NOMO-1 (cell line): ENCODE measurements at regions not wholly inside any gene's neighbourhood (a gene's known extent, or its start where the extent isn't known, plus 50 kb on each side); places are given as distances from the start of the nearest gene placed in this dataset.
"Not testable (repeated sequence)": the region's sequence is repeated elsewhere in the genome, so short reads cannot be mapped to it uniquely, and the experiment has no call there.

Experiments used
- DNase-seq, 2 experiments: peaks; one replicate each; lab custom pipeline; 2025; ENCODE audit not compliant: unreplicated experiment in 2 of 2; lab: John Stamatoyannopoulos, UW

GRCh38 chr6:140661691-140662090 lies 1287.2 kb upstream of the CITED2 start:
- DNase-seq, result no peak

GRCh38 chr6:140660295-140660694 lies 1285.8 kb upstream of the CITED2 start:
- DNase-seq, result no peak

GRCh38 chr6:140653972-140654371 lies 1279.5 kb upstream of the CITED2 start:
- no peak for DNase-seq

- DNase-seq, result no peak
Measured at GRCh38 chr6:140653506-140653905, 1279.1 kb upstream of the CITED2 start.

- not testable (repeated sequence) for DNase-seq
Measured at GRCh38 chr6:140649502-140649901, 1275.1 kb upstream of the CITED2 start.

GRCh38 chr6:140647322-140647721 lies 1272.9 kb upstream of the CITED2 start:
- not testable (repeated sequence) for DNase-seq

- peak in 1 of 2 experiments; percentile 1 for DNase-seq
Measured at GRCh38 chr6:140644017-140644416, 1269.6 kb upstream of the CITED2 start.

- DNase-seq, result peak in 1 of 2 experiments; percentile 20
Measured at GRCh38 chr6:140641412-140641811, 1267.0 kb upstream of the CITED2 start.

DNA sequence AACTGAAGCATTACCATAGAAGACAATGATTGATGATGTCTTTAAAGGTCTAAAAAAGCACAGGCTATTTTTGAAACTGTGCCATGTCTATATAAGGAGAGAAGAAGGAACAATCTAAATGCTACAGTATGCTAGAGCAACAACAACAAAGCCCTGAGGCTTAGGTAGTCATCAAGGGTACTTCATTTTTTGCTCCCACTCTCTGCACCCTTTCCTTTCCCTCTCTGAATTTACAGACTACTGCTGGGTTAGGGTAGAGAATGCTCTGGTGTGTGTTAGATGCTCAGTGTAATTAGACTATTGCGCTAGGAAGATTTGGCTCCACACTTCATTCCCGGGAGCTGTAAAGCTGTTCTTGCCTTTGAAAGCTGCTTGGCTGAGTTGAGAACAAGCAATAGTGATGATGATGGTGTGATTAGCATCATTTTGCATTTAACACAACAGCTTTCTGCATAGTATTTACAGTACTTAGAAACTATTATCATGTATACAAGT lies 1262.5 kb upstream of the CITED2 start:
- no peak for DNase-seq

DNA sequence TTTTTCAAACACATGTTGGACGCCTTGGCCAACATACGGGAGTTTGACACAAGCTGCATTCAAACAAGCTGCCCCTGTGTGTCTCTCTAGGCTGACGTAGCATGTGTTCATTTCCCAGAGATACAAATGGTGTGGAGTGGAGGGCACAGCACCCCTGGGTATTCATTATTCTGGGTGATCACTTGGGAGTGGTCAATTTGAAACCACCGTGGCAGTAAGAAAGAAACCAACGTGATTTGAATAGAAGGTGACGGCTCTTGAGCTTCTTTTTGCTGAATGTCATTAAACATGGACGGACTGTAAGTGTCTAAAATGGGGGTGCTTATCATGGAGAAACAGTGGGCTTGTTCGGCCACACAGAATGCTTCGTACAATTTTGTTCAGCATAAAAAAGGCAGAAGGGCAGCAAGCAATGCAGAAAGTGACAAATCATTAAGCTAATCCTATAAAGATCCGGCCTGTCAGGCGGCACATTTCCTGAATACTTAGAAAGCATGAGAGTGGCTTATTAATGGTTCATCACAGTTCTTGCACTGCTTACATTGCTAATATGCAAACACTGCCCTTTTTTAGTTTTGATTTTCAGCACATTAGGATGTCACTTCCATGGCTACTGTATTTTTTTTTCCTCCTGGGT lies 1261.9 kb upstream of the CITED2 start:
- DNase-seq, result no peak

- DNase-seq, result no peak
Measured at GRCh38 chr6:140627002-140627401, 1252.6 kb upstream of the CITED2 start.

DNA sequence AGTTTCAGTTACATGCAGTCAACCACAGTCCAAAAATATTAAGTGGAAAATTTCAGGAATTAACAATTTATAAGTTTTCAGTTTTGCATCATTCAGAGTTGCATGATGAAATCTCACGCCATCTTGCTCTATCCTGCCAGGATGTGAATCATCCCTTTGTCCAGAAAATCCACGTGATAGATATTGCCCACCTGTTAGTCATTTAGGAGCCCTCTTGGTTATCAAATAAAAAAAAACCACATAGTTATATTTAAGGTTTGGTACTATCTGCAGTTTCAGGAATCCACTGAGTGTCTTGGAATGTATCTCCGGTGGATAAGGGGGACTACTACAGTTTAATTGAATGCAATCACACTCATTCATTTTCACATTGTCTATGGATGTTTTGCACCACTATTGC lies 1249.0 kb upstream of the CITED2 start:
- DNase-seq, result no peak

DNA sequence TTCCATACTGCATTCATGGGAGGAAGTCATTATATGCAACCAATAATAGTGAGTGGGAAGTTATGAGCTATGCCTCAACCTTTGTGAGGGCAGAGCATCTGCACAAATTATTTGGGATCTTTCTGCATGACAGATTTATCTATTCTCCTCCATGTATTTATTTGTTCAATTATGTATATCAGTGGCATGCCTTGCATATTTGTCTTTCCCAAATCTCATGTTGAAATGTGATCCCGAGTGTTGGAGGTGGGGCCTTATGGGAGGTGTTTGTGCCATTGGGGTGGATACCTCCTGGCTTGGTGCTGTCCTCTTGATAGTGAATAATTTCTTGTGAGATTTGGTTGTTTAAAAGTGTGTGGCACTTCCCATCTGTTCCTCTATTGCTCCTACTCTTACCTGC lies 1246.0 kb upstream of the CITED2 start:
- DNase-seq, result no peak

DNA sequence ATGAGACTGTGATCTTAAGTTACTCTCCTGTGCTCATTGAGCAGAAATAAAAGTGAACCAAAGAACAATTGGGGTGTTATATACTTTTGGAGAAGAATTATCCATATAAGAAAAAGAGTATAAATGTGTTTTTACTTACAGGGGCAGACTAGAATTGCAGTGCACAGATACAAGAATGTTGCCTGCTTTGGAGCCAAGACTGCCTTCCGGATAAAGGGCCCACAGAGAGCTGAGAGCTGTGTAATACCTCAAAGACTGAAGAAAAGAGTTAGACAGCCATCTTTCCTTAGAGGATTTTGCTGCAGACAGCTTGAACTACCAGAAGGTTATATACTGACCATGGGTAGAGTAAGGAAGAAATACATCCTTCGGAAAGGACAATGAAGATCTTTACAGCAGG lies 1235.5 kb upstream of the CITED2 start:
- no peak for DNase-seq

GRCh38 chr6:140609321-140609720 lies 1234.9 kb upstream of the CITED2 start:
- no peak for DNase-seq

GRCh38 chr6:140604786-140605185 lies 1230.3 kb upstream of the CITED2 start:
- no peak for DNase-seq

GRCh38 chr6:140602431-140603248 lies 1228.2 kb upstream of the CITED2 start:
- no peak for DNase-seq

GRCh38 chr6:140601021-140601808 lies 1226.8 kb upstream of the CITED2 start:
- no peak for DNase-seq

- no peak for DNase-seq
Measured at GRCh38 chr6:140599916-140600315, 1225.5 kb upstream of the CITED2 start.

DNA sequence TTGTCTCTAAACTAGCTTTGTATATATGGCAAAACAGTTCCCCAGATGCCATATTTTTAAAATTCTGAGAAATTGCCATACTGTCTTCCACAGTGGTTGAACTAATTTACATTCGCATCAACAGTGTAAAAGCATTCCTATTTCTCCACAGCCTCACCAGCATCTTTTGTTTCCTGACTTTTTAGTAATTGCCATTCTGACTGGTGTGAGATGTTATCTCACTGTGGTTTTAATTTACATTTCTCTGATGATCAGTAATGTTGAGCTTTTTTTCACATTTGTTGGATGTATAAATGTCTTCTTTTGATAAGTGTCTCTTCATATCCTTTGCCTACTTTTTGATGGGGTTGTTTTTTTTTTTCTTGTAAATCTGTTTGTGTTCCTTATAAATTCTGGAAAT lies 1222.7 kb upstream of the CITED2 start:
- no peak for DNase-seq

- no peak for DNase-seq
Measured at GRCh38 chr6:140594806-140595128, 1220.3 kb upstream of the CITED2 start.
